HG03575 (cell line): ENCODE measurements at regions not wholly inside any gene's neighbourhood (a gene's known extent, or its start where the extent isn't known, plus 50 kb on each side); places are given as distances from the start of the nearest gene placed in this dataset.
"Not testable (repeated sequence)": the region's sequence is repeated elsewhere in the genome, so short reads cannot be mapped to it uniquely, and the experiment has no call there.

Source experiments
- ATAC-seq: cut with Tn5 transposase; IDR thresholded peaks from one replicate; pipeline ENCODE4 v1.9.1; 2021; ENCODE audit not compliant: unreplicated experiment, insufficient number of reproducible peaks, low FRiP score; ENCODE audit errors: extremely low read depth

DNA sequence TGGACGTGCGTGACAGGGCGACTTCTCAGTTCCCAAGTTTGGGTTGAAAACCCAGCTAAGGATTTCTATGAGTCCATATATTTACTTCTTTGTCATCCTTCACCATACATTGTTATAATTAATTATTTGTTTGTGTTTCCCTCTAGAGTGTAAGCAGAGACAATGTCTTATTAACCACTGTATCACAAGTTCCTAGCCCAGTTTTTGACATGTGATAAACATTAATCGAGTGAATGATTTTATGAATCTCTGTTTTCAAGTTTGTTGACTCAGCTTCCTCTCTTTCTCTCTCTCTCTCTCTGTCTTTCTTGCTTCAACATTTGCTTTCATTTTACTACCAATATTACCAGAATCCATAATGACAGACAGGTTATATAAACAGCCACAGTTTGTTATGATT is 1259.6 kb upstream of the TENM4 start:
- no peak for ATAC-seq

DNA sequence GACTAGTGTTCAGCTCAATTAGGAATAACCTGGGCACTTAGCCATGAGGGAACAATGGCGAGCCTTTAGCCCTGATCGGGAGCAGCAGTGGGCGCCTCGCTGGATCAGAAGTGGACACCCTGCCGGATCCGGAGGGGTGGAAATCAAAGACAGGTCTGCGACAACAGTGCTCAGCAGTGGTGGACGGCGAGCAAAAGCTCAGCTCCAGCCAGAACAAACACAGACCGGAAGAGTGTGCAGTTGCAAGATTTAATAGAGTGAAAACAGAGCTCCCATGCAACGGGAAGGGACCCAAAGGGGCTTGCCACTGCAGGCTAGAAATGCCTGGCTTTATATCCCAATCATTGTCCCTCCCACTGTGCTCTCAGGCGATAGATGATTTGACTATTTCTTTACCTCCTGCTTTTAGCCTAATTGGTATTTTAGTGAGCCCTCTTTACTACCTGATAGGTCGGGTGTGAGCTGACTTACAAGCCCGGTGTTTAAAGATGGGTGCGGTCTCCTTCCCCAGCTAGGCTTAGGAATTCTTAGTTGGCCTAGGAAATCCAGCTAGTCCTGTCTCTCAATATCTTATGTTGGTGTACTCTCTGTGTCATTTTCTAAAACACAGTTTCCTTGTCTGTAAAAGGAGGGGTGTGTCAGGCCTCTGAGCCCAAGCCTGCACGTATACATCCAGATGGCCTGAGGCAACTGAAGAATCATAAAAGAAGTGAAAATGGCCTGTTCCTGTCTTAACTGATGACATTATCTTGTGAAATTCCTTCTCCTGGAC is 1258.8 kb upstream of the TENM4 start:
- not testable (repeated sequence) for ATAC-seq

DNA sequence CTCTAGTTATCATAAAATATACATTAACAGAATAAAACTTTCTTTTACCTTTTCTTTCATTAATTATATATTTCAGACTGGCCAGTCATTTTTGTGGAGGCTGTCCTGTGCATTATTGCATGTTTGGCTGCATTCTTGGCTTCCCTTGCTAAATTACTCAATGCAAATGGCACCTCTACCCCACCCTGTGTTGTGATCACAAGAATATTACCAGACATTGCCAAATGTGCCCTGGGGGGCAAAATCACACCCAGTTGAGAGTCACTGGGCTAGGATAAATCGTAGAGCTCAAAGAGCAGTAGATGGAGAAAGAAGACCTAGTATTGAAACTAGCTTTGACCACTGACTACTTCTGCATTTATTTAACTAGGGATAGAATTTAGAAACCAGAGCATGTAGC is 1257.8 kb upstream of the TENM4 start:
- ATAC-seq: no peak

DNA sequence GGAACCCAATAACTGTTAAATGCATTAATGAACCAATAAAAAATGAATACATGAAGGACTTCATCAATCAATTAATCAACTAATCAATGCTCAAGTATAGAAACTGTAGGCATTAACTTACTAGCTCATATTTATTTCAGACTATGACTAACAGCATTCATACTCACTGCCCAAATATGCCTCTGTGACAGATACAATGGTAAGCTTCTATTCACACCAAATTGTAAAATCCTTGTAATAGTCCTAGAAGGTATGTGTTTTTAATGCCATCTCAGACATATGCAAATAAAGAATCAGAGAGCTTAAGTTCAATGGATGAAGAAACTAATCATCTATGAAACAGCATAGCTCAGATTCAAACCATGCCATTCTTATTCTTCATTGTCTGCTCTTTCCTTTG is 1253.6 kb upstream of the TENM4 start:
- no peak for ATAC-seq

DNA sequence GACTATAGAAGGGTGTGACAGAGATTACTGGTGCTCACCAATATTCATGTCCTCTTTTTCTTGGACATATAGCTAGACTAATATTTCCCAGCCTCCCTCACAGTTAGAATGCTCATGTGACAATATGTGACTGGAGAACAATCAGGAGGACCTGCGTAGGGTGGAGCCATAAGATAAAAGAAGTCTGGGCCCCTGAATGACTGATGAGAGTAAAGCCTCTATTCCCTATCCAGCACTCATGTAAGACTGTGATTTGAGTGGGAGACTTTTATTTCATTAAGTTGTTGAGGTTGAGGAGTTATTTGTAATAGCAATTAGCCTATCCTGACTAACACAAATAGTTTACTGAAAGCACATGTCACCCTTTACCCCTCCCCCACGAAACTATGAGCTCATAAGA is 1247.1 kb upstream of the TENM4 start:
- no peak for ATAC-seq

GRCh38 chr11:80686889-80687288 is 1246.1 kb upstream of the TENM4 start:
- no peak for ATAC-seq

DNA sequence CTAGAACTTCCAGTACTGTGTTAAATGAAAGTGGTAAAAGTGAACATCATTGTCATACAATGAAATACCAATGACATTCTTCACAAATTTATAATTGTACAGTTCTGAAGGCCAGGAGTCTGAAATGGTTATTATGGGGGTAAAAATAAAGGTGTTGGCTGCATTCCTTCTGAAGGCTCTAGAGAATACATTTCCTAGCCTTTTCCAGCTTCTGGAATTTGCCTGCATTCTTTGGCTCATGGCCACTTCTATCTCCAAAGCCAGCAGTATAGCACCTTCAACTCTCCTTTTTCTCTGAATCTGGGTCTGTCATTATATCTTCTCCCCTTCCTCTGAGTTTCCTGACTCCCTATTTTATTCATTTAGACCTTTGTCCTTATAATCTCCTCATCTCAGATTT is 1232.7 kb upstream of the TENM4 start:
- no peak for ATAC-seq

- no peak for ATAC-seq
Observed at GRCh38 chr11:80669620-80670019, 1228.8 kb upstream of the TENM4 start.

DNA sequence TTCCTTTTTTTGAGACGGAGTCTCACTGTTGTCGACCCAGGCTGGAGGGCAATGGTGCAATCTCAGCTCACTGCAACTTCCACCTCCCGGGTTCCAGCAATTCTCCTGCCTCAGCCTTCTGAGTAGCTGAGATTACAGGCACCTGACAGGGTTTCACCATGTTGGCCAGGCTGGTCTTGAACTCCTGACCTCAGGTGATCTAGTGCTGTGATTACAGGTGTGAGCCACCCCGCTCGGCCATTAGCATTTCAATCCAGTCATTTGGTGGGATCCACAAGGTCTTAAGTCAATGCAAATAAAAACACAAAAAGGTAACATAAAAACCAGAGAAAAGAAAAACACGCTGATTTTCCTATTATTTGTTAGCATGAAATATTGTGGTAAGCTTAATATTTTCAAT is 1227.2 kb upstream of the TENM4 start:
- ATAC-seq: no peak

DNA sequence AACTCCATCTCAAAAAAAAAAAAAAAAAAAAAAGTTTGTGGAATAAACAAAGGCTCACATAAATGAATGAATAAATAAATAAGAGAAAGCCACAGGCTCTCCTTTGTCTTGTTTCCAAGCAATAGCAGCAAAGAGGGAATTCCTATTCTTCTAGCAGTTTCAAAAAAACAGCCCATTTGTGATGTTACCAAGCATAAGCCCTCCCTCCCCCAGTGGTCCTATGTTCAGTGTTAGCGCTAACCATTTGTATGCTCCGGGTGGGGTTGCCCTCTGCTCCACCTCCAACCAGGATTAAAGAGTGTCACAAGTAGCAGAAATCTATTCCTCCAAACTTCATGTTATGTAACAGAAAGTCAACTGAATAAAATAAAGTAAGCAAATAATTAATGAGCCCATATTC is 1215.0 kb upstream of the TENM4 start:
- no peak for ATAC-seq

GRCh38 chr11:80650966-80651365 is 1210.1 kb upstream of the TENM4 start:
- ATAC-seq: no peak

DNA sequence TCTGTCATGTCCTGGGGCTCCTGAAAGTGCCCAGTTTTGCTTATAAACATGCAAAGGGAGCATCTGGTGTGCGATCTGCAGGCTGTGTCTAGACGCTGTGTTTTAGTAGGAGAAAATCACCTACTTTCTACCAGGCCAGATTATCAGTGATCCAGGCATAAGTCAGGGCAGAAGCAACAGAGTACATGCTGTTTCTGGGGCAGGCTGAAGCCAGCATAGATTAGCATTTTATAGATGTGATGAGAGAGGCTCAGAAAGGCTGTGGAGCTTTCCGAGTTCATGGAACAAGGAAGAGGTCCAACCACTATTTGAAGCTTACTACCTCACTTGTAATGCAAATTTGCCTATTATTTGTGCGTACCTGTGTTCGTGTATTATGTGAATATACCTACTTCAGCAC is 1208.4 kb upstream of the TENM4 start:
- ATAC-seq: no peak

DNA sequence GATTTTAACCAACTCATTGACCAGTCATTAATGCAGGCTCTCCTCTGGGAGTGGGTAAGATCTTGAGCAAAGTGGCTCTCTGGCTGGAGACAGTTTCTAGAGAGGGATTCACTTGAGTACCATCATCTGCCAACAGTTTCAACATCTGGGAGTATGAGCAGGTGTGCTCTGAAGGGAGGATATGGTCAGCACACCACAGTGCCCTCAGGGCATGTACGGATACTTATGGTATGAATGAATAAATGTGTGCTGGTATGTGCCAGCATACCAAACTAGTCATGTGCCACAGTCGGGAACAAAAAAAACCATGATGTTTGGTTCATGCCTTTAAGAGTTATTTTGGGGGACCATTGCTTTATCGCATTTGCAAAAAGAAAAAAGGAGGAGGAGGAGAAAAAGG is 1197.5 kb upstream of the TENM4 start:
- no peak for ATAC-seq

- ATAC-seq: no peak
Observed at GRCh38 chr11:80637571-80637970, 1196.7 kb upstream of the TENM4 start.

GRCh38 chr11:80636999-80637398 is 1196.2 kb upstream of the TENM4 start:
- no peak for ATAC-seq

DNA sequence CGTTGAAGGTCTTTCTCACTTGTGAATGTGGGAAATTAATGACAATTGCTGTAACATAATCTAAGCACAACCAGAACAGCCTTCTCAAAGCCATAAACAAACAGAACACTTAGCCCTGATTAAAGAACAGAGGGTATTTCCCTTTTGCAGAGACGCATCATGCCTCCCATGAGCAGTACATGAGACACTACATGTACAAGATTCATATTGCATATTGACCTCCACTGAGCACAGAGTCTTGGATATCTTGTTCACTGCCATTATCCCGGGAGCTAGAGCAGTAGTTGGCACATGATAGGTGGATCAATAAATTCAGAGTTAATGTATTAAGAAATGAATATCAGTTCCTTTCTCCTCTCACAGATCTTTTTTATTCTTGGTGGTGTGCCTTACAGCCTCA is 1194.3 kb upstream of the TENM4 start:
- ATAC-seq: no peak

- no peak for ATAC-seq
Observed at GRCh38 chr11:80632691-80633090, 1191.9 kb upstream of the TENM4 start.

GRCh38 chr11:80632156-80632555 is 1191.3 kb upstream of the TENM4 start:
- no peak for ATAC-seq

DNA sequence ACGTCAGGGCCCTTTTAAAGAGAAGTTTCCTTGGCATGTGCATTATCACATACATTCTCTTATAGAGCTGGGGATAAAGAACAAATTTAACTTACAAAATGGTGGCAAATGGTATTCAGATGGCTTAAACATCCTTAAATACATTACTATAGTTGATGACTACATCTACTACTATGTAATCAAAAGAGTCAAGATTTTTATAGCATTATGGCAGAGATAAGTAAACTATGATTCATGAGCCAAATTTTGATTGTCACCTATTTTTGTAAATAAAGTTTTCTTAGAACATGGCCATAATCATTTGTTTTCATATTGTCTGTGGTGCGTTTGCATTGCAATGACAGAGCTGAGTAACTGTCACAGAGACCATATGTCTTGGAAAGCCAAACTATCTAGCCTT is 1188.6 kb upstream of the TENM4 start:
- ATAC-seq: no peak

DNA sequence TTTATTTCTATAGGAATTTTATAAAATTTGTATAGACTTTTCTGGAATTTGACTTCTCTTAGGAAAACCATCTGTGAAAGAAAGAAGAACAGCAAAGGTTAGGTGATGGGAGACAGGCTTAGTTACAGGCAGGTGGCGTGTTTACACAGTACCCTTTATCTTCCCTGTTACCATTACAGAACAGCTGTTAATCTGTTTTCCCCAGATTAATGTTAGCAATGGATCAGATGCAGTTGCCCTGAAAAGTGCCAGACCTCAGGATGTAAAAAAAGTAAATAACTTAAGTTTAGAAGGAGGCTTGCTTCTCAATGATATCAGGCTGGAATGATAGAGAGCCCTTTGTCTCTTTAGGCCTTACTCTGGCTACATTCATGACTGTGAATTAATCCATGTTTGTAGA is 1186.5 kb upstream of the TENM4 start:
- no peak for ATAC-seq

DNA sequence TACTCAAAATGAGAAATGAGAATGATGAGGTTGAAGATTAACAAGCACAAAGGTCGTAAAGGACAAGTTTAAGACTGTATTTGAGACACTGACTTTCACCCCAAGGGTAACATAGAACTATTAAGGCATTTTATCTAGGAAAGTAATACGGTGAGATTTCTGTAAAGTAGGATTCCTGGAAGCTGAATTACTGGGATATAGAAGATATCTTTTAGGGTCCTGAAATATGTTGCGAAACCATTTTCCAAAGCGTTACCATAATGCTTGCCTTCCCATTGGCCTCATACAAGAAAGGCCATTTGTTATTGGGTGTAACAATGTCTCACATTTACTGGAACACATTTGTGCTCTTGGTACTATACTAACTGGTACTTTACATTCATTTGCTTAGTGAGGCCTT is 1185.9 kb upstream of the TENM4 start:
- no peak for ATAC-seq
